Bronchial epithelial cell (primary cell): ENCODE measurements at regions not wholly inside any gene's neighbourhood (a gene's known extent, or its start where the extent isn't known, plus 50 kb on each side); places are given as distances from the start of the nearest gene placed in this dataset.
A peak's percentile ranks its signal among the peaks of the same experiment; 100 is the strongest.

Experiments used
- DNase-seq: peaks from one replicate; pipeline ENCODE4 v3.0.0-alpha.2; 2010; ENCODE audit warnings: low read depth
- FAIRE-seq: peaks from 2 replicates; lab custom pipeline; 2011; peaks lifted over from hg19 to GRCh38; lab: Jason Lieb, UNC
- H3K27me3 ChIP-seq: 2 replicates; pipeline ENCODE4 v1.5.1; 2011; ENCODE audit warnings: low read length; ENCODE audit not compliant: control insufficient read depth, insufficient read depth
- H3K36me3 ChIP-seq: 2 replicates; pipeline ENCODE4 v1.5.1; 2011; ENCODE audit warnings: low read length; ENCODE audit not compliant: control insufficient read depth, insufficient read depth
- H3K4me3 ChIP-seq: 2 replicates; pipeline ENCODE4 v1.5.1; 2011; ENCODE audit warnings: mild to moderate bottlenecking, low read depth, low read length, control low read depth
- TF ChIP-seq, protein P1 (sequence below): IDR thresholded peaks from 2 replicates; pipeline ENCODE4 v1.5.1; 2011; ENCODE audit warnings: mild to moderate bottlenecking, moderate library complexity, low read length, control low read depth, inconsistent platforms; ENCODE audit not compliant: insufficient read depth, severe bottlenecking

DNA sequence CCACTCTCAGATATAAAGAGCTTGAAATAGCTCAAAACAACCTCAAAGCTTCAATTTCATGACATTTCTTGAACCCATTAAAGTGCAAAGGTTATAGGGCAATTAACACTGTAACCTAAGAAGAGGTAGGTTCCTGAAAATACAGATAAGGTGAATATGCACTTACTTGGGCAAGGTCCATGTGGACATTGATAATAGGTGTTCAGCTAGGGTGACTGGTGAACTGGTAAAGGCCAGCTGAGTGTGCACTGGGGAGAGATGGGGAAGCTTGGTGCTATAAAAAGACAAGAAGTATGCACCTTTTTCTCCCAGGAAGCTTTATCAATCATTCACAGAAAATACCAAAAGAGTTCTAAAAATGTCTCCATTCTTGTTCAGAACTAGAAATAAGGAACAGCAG lies 418.6 kb downstream of the SLC16A7 start:
- no peaks in the 10 kb centered on the region for H3K36me3 ChIP-seq
- TF ChIP-seq, protein P1, sequence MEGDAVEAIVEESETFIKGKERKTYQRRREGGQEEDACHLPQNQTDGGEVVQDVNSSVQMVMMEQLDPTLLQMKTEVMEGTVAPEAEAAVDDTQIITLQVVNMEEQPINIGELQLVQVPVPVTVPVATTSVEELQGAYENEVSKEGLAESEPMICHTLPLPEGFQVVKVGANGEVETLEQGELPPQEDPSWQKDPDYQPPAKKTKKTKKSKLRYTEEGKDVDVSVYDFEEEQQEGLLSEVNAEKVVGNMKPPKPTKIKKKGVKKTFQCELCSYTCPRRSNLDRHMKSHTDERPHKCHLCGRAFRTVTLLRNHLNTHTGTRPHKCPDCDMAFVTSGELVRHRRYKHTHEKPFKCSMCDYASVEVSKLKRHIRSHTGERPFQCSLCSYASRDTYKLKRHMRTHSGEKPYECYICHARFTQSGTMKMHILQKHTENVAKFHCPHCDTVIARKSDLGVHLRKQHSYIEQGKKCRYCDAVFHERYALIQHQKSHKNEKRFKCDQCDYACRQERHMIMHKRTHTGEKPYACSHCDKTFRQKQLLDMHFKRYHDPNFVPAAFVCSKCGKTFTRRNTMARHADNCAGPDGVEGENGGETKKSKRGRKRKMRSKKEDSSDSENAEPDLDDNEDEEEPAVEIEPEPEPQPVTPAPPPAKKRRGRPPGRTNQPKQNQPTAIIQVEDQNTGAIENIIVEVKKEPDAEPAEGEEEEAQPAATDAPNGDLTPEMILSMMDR: no peak
- H3K27me3 ChIP-seq: no peaks in the 10 kb centered on the region
- DNase-seq: no peak
- no peak for FAIRE-seq
- no peak overlapping the region for H3K4me3 ChIP-seq

DNA sequence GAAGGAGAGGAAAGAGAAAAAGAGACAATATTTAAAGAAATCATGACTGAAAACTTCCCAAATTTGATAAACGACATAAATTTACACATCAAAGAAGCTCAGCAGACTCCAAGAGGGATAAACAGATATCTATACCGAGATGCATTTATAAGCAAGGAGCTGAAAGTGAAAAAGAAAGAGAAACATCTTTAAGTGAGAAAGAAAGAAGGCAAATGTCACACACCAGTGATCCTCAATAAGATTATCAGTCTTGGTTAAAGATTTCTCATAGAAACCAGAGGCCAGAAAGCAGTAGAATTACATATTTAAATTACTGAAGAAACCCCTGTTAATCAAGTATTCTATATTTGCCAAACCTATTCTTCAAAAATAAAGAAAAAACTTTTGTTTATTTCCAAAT lies 424.2 kb downstream of the SLC16A7 start:
- Histone ChIP-seq H3K4me3 (no peak overlapping the region), H3K27me3 (no peaks in the 10 kb centered on the region), H3K36me3 (no peaks in the 10 kb centered on the region)
- TF ChIP-seq, protein P1: no peak
- FAIRE-seq: no peak
- DNase-seq: no peak

DNA sequence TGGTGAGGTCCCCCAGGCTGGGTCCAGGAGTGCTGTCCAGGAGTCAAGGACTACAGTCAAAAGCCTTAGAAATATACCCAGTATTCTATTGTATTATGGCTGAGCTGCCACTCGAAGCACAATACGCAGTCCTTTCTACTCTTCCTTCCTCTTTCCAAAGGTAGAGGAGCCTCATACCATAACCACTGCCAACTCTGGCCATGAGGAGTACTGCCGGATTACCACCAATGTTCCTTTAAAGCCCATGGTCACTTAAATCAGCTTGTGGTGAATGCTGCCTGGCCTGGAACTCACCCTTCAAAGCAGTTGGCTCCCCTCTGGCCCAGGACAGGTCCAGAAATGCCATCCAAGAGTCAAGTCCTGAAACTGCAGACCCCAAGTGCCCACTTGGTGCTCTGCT lies 425.4 kb downstream of the SLC16A7 start:
- FAIRE-seq (no peak), DNase-seq (no peak)
- TF ChIP-seq, protein P1: no peak
- Histone ChIP-seq H3K4me3 (no peak overlapping the region), H3K36me3 (no peaks in the 10 kb centered on the region), H3K27me3 (no peaks in the 10 kb centered on the region)

DNA sequence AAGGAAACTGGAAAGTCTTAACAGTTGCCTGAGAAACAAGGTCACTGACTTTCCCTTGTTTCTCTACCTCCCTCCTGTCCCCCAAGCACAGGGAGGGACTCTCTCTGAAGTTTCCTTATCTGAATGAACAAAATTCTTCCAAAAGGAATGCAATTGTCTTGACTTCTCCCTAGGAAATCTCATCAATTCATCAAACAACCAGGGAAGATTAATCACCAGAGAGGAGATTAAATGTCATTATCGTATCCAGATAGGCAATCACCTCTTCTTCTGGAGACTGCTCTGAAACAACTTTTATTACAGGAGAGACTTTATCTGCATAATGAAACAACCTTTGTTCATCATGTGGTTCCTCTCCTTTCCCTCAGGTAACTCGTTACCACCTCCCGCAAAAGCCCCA lies 431.4 kb downstream of the SLC16A7 start:
- FAIRE-seq (no peak), DNase-seq (no peak)
- Histone ChIP-seq H3K27me3 (no peaks in the 10 kb centered on the region), H3K36me3 (no peaks in the 10 kb centered on the region), H3K4me3 (no peak overlapping the region)
- TF ChIP-seq, protein P1: no peak

DNA sequence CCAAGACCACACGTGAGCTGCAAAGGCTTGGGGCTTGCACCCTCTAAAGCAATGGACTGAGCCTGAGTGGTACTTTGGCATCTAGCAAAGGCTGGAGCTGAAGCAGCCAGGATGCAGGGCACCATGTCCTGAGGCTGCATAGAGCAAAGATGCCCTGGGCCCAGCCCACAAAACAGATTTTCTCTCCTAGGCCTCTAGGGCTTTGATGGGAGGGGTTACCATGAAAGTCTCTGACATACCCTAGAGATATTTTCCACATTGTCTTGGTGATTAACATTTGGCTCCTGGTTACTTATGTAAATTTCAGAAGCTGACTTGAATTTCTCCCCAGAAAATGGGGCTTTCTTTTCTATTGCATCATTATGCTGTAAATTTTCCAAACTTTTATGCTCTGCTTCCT lies 438.3 kb downstream of the SLC16A7 start:
- Histone ChIP-seq H3K4me3 (no peak overlapping the region), H3K27me3 (no peaks in the 10 kb centered on the region), H3K36me3 (no peaks in the 10 kb centered on the region)
- DNase-seq: no peak
- TF ChIP-seq, protein P1: no peak
- FAIRE-seq: no peak

DNA sequence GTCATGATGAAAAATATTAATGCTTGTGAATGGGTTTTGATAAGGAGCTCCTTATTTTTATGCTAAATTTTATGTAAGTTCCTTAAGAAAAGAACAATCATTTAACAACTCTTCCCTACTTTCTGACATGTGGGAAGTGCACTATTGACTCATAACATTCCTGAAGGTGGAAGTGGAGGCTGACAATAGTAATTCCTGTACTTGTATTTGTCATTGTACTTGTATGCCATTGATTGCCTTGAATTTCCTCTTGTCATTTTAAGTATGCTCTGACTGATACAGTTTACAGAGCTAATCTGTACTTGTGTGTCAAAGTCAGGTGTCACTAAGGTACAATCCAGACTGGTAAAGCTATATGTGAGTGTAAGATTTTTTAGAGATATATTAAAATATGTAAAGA lies 440.0 kb downstream of the SLC16A7 start:
- H3K4me3 ChIP-seq: no peak overlapping the region
- TF ChIP-seq, protein P1: no peak
- no peaks in the 10 kb centered on the region for H3K36me3 ChIP-seq
- FAIRE-seq: no peak
- peak; percentile 71 for DNase-seq
- H3K27me3 ChIP-seq: no peaks in the 10 kb centered on the region
